Ovary (tissue), 7 donors: ENCODE measurements at regions not wholly inside any gene's neighbourhood (a gene's known extent, or its start where the extent isn't known, plus 50 kb on each side); places are given as distances from the start of the nearest gene placed in this dataset.

Source experiments
- DNase-seq, 5 donors: peaks; one replicate each; pipeline ENCODE4 v3.0.0-alpha.2; 2019 to 2020
- H3K27ac ChIP-seq, 2 donors: fragments of 200-600 bp; one replicate each; pipeline versions ENCODE4 v1.5.1 to v1.8.0; 2019 to 2022
- H3K27me3 ChIP-seq: fragments of 200-600 bp; one replicate; pipeline ENCODE4 v1.8.0; 2022
- H3K36me3 ChIP-seq: fragments of 200-600 bp; sonication (generic); one replicate; pipeline ENCODE4 v1.5.1; 2019
- H3K4me1 ChIP-seq: one replicate; pipeline ENCODE4 v1.8.1; 2013; ENCODE audit warnings: mild to moderate bottlenecking, moderate library complexity; ENCODE audit not compliant: insufficient read depth
- H3K4me3 ChIP-seq: fragments of 200-600 bp; sonication (generic); one replicate; pipeline ENCODE4 v1.5.1; 2017
- H3K9me3 ChIP-seq, 2 donors: fragments of 200-600 bp in 1 of 2; sonication (generic) in 1 of 2; one replicate each; pipeline versions ENCODE4 v1.5.1 to v1.8.1; 2013 to 2019; ENCODE audit warnings: mild to moderate bottlenecking in 1 of 2, moderate library complexity in 1 of 2
- CTCF ChIP-seq, 3 donors: fragments of 450-650 bp in 2 of 3; fragments of 200-600 bp in 1 of 3; IDR thresholded peaks; one replicate each; pipeline versions ENCODE4 v1.5.1 to v1.8.0; 2016 to 2022; ENCODE audit warnings: antibody characterized with exemption in 3 of 3, mild to moderate bottlenecking in 1 of 3
- EP300 ChIP-seq: sonication (generic); formaldehyde crosslinking; IDR thresholded peaks from one replicate; pipeline ENCODE4 v1.6.1; 2017; ENCODE audit warnings: antibody characterized with exemption
- POLR2A ChIP-seq: fragments of 450-650 bp; IDR thresholded peaks from one replicate; pipeline ENCODE4 v1.6.1; 2017; ENCODE audit warnings: antibody characterized with exemption, mild to moderate bottlenecking, moderate library complexity
- WGBS, 3 donors: extraction: QIAGEN DNeasy Blood & Tissue Kit in 1 of 3; methylation state at CpG; one replicate each; pipeline versions ENCODE4 v1.1.5 to v1.1.7; 2013 to 2017; 5-methylcytosine and 5-hydroxymethylcytosine counted together
- intact Hi-C, 4 donors: fragments of 100-400 bp; cut with DNase I; formaldehyde crosslinking; loops; one replicate each; pipeline versions ENCODE4 v1.11.0 to v1.15.1; 2022 to 2023
- donor health status: DM: no; HTN: no; CAD: no; lungs with moderate emphysema.
- donor health status: DM: no; HTN: no; CAD: no.
- donor health status: Bipolar disorder and iron deficiency.
- donor health status: DM: no; HTN: no; CAD: no.
- donor health status: DM: yes; HTN: yes; CAD: no.

- no peak overlapping the region for H3K27ac ChIP-seq
- H3K36me3 ChIP-seq: no peaks in the 10 kb centered on the region
- H3K4me1 ChIP-seq: no peaks in the 10 kb centered on the region
- no peak for DNase-seq
- no peaks in the 10 kb centered on the region for H3K27me3 ChIP-seq
- intact Hi-C loops: no loop called here
- no peaks in the 10 kb centered on the region for H3K9me3 ChIP-seq
- no peak overlapping the region for H3K4me3 ChIP-seq
- 66 to 71% (median 70%) methylated on average over 3 of the region's 3 CpGs for WGBS, 3 donors
- TF ChIP-seq POLR2A: no peak
- TF ChIP-seq CTCF (IDR thresholded peaks at IDR 0.05): no peak
- no peak for TF ChIP-seq EP300
Measured at GRCh38 chr5:97400537-97400936, 217.5 kb upstream of the RIOK2 start.

- 92 to 96% (median 94%) methylated on average over 9 of the region's 9 CpGs for WGBS, 3 donors
- Histone ChIP-seq H3K9me3 (no peaks in the 10 kb centered on the region), H3K27ac (no peak overlapping the region), H3K36me3 (no peaks in the 10 kb centered on the region), H3K4me3 (no peak overlapping the region), H3K4me1 (no peaks in the 10 kb centered on the region), H3K27me3 (no peaks in the 10 kb centered on the region)
- intact Hi-C loops: no loop called here
- DNase-seq: no peak
- TF ChIP-seq EP300 (no peak), CTCF (IDR thresholded peaks at IDR 0.05) (no peak), POLR2A (no peak)
Measured at GRCh38 chr5:97405941-97406340, 222.9 kb upstream of the RIOK2 start.

GRCh38 chr5:97406946-97407676 is 224.1 kb upstream of the RIOK2 start:
- Histone ChIP-seq H3K36me3 (no peaks in the 10 kb centered on the region), H3K4me3 (no peak overlapping the region), H3K9me3 (no peaks in the 10 kb centered on the region), H3K4me1 (no peaks in the 10 kb centered on the region), H3K27me3 (no peaks in the 10 kb centered on the region), H3K27ac (no peak overlapping the region)
- no peak for DNase-seq
- TF ChIP-seq CTCF (IDR thresholded peaks at IDR 0.05) (no peak), EP300 (no peak), POLR2A (no peak)
- 95 to 96% (median 96%) methylated on average over 35 to 42 of the region's 42 CpGs for WGBS, 3 donors
- intact Hi-C loops: no loop called here

- Histone ChIP-seq H3K27me3 (no peaks in the 10 kb centered on the region), H3K36me3 (no peaks in the 10 kb centered on the region), H3K4me3 (no peak overlapping the region), H3K4me1 (no peaks in the 10 kb centered on the region), H3K27ac (no peak overlapping the region), H3K9me3 (no peaks in the 10 kb centered on the region)
- no peak for DNase-seq
- WGBS, 3 donors: 83 to 88% (median 83%) methylated on average over 9 of the region's 9 CpGs
- intact Hi-C loops: no loop called here
- TF ChIP-seq CTCF (IDR thresholded peaks at IDR 0.05) (no peak), EP300 (no peak), POLR2A (no peak)
Measured at GRCh38 chr5:97408331-97408730, 225.3 kb upstream of the RIOK2 start.
